ENCODE measurements at regions not wholly inside any gene's neighbourhood (a gene's known extent, or its start where the extent isn't known, plus 50 kb on each side); places are given as distances from the start of the nearest gene placed in this dataset.
"Not testable (repeated sequence)": the region's sequence is repeated elsewhere in the genome, so short reads cannot be mapped to it uniquely, and the experiment has no call there.

- DNase-seq, result no peak
Observed at GRCh38 chr20:1810572-1810925, 84.7 kb upstream of the SIRPA start.

GRCh38 chr20:1809611-1810510, 85.3 kb upstream of the SIRPA start:
- DNase-seq, result no peak

GRCh38 chr20:1809131-1809572, 86.1 kb upstream of the SIRPA start:
- DNase-seq, result no peak

GRCh38 chr20:1808101-1808500, 87.1 kb upstream of the SIRPA start:
- no peak for DNase-seq

GRCh38 chr20:1807394-1807793, 87.8 kb upstream of the SIRPA start:
- no peak for DNase-seq

GRCh38 chr20:1806456-1806855, 88.8 kb upstream of the SIRPA start:
- no peak for DNase-seq

- DNase-seq, result no peak
Observed at GRCh38 chr20:1805816-1806215, 89.4 kb upstream of the SIRPA start.

GRCh38 chr20:1805161-1805581, 90.0 kb upstream of the SIRPA start:
- DNase-seq, result no peak

GRCh38 chr20:1804554-1804956, 90.7 kb upstream of the SIRPA start:
- no peak for DNase-seq

- DNase-seq, result no peak
Observed at GRCh38 chr20:1803932-1804501, 91.2 kb upstream of the SIRPA start.

- peak in 1 of 2 donors; percentile 79 for DNase-seq
Observed at GRCh38 chr20:1803061-1803931, 91.9 kb upstream of the SIRPA start.

GRCh38 chr20:1802385-1803060, 92.7 kb upstream of the SIRPA start:
- peak; percentile 13 to 71 for DNase-seq

GRCh38 chr20:1801929-1802306, 93.3 kb upstream of the SIRPA start:
- no peak for DNase-seq

GRCh38 chr20:1801225-1801928, 93.8 kb upstream of the SIRPA start:
- no peak for DNase-seq

GRCh38 chr20:1800777-1801176, 94.4 kb upstream of the SIRPA start:
- DNase-seq, result no peak

GRCh38 chr20:1800180-1800579, 95.0 kb upstream of the SIRPA start:
- no peak for DNase-seq

GRCh38 chr20:1799746-1800145, 95.5 kb upstream of the SIRPA start:
- not testable (repeated sequence) for DNase-seq

- DNase-seq, result no peak
Observed at GRCh38 chr20:1798982-1799381, 96.2 kb upstream of the SIRPA start.

- no peak for DNase-seq
Observed at GRCh38 chr20:1793821-1794220, 101.4 kb upstream of the SIRPA start.

- no peak for DNase-seq
Observed at GRCh38 chr20:1792274-1792673, 102.9 kb upstream of the SIRPA start.

GRCh38 chr20:1790386-1790785, 104.8 kb upstream of the SIRPA start:
- DNase-seq, result no peak

- DNase-seq, result no peak
Observed at GRCh38 chr20:1788044-1788443, 107.2 kb upstream of the SIRPA start.

All from CD4-positive, alpha-beta T cell treated with Interleukin-1 beta for 1 hour (primary cell).